Esophagus squamous epithelium (tissue), 4 donors: ENCODE measurements at regions not wholly inside any gene's neighbourhood (a gene's known extent, or its start where the extent isn't known, plus 50 kb on each side); places are given as distances from the start of the nearest gene placed in this dataset.

Experiments used
- CTCF ChIP-seq, 6 experiments: fragments of 450-650 bp in 4 of 6; fragments of 200-600 bp in 2 of 6; sonication (generic) in 2 of 6; IDR thresholded peaks; one replicate each; pipeline ENCODE4 v1.5.1; 2016 to 2019; ENCODE audit warnings: antibody characterized with exemption in 6 of 6, mild to moderate bottlenecking in 4 of 6, moderate library complexity in 4 of 6
- POLR2A ChIP-seq, 4 donors: fragments of 450-650 bp; IDR thresholded peaks; one replicate each; pipeline ENCODE4 v1.6.1; 2017; ENCODE audit warnings: antibody characterized with exemption in 4 of 4, mild to moderate bottlenecking in 4 of 4, moderate library complexity in 3 of 4

- TF ChIP-seq CTCF (IDR thresholded peaks at IDR 0.05) (no peak), POLR2A (IDR thresholded peaks at IDR 0.05) (no peak)
Observed at GRCh38 chr12:105622846-105623736, 292.6 kb downstream of the C12orf75 start.
